K562 (cell line): ENCODE measurements at regions not wholly inside any gene's neighbourhood (a gene's known extent, or its start where the extent isn't known, plus 50 kb on each side); places are given as distances from the start of the nearest gene placed in this dataset.

Source experiments
- ATAC-seq: fragments of 200-7000 bp; cut with Tn5 transposase; 3 replicates; pipeline ENCODE4 v1.9.1; 2020; ENCODE audit warnings: moderate library complexity
- BruUV-seq: library from RNA; stranded (reverse); fragments of 400-500 nt; replicated peaks from 2 replicates; lab custom pipeline; 2021; lab: Mats Ljungman, UMichigan
- CTCF ChIA-PET: fragments of 300-600 bp; formaldehyde crosslinking; extraction: SDS; loops from one replicate; lab custom pipeline; 2021; ENCODE audit warnings: low intra/inter-chr PET ratio; lab: Yijun Ruan, JAX
- POLR2A ChIA-PET: fragments of 300-600, 350-650 bp; sonication (Branson Sonifier 250); formaldehyde crosslinking; extraction: SDS; loops from one replicate; lab custom pipeline; 2021; ENCODE audit warnings: antibody characterized with exemption, inconsistent platforms; lab: Yijun Ruan, JAX
- DNase-seq, 4 experiments: peaks; one replicate each; pipeline versions ENCODE4 v3.0.0 to v3.0.0-alpha.2; 2011 to 2018; ENCODE audit warnings: low spot score in 3 of 4, mixed read lengths in 3 of 4; ENCODE audit errors: extremely low read depth in 1 of 4
- FAIRE-seq: peaks from 2 replicates; lab custom pipeline; 2011; peaks lifted over from hg19 to GRCh38; lab: Jason Lieb, UNC
- H2AFZ ChIP-seq: 2 replicates; pipeline ENCODE4 v1.6.0; 2011; ENCODE audit warnings: low read depth, low read length, control low read depth, inconsistent platforms
- H3K27ac ChIP-seq: fragments of 200-600 bp; 3 replicates; pipeline ENCODE4 v1.8.0; 2011; ENCODE audit warnings: low read depth, mild to moderate bottlenecking, control low read depth, inconsistent platforms, low read length, moderate library complexity, mixed read lengths; ENCODE audit errors: extremely low read depth
- H3K27me3 ChIP-seq, 2 experiments: fragments of 300-600 bp in 1 of 2; 2 replicates in 1 of 2; 3 replicates in 1 of 2; pipeline versions ENCODE4 v1.6.0 to v1.8.0; 2011; ENCODE audit warnings: inconsistent platforms in 2 of 2, low read length in 2 of 2, mild to moderate bottlenecking in 1 of 2, mixed read lengths in 1 of 2, moderate library complexity in 1 of 2; ENCODE audit not compliant: control insufficient read depth in 2 of 2, insufficient read depth in 2 of 2
- H3K36me3 ChIP-seq: fragments of 300-600 bp; 3 replicates; pipeline ENCODE4 v1.8.0; 2011; ENCODE audit warnings: mild to moderate bottlenecking, low read length, inconsistent platforms; ENCODE audit not compliant: control insufficient read depth, insufficient read depth
- H3K4me1 ChIP-seq, 2 experiments: fragments of 200-600 bp in 1 of 2; replicated peaks in 1 of 2; 2 replicates in 1 of 2; 3 replicates in 1 of 2; pipeline versions ENCODE4 v1.5.1 to v1.8.0; 2011; ENCODE audit warnings: inconsistent platforms in 2 of 2, low read length in 2 of 2, mild to moderate bottlenecking in 1 of 2, mixed read lengths in 1 of 2, moderate library complexity in 1 of 2; ENCODE audit not compliant: control insufficient read depth in 2 of 2, insufficient read depth in 2 of 2
- H3K4me2 ChIP-seq: 2 replicates; pipeline ENCODE4 v1.6.1; 2011; ENCODE audit warnings: low read length, control low read depth, inconsistent platforms, mixed read lengths; ENCODE audit not compliant: insufficient read depth
- H3K4me3 ChIP-seq: fragments of 200-600 bp; sonication (generic), shearing (Covaris generic); 2 replicates; pipeline ENCODE4 v1.5.1; 2016; ENCODE audit warnings: control low read depth, inconsistent platforms
- H3K79me2 ChIP-seq: fragments of 200-600 bp; 3 replicates; pipeline ENCODE4 v1.8.0; 2011; ENCODE audit warnings: low read length, inconsistent platforms; ENCODE audit not compliant: control insufficient read depth, insufficient read depth
- H3K9ac ChIP-seq, 2 experiments: 2 replicates each; pipeline versions ENCODE4 v1.6.0 to v1.6.1; 2011; ENCODE audit warnings: low read depth in 2 of 2, low read length in 2 of 2, control low read depth in 1 of 2, inconsistent platforms in 1 of 2, mild to moderate bottlenecking in 1 of 2, mixed read lengths in 1 of 2; ENCODE audit not compliant: insufficient read depth in 1 of 2
- H3K9me1 ChIP-seq: one replicate; pipeline ENCODE4 v1.6.0; 2011; ENCODE audit warnings: inconsistent platforms, mild to moderate bottlenecking, low read length, moderate library complexity; ENCODE audit not compliant: control insufficient read depth, insufficient read depth
- H3K9me3 ChIP-seq: replicated peaks from 2 replicates; pipeline ENCODE4 v1.5.1; 2011; ENCODE audit warnings: low read depth, low read length, inconsistent platforms; ENCODE audit not compliant: control insufficient read depth, insufficient read depth
- H4K20me1 ChIP-seq: replicated peaks from 2 replicates; pipeline ENCODE4 v1.6.1; 2011; ENCODE audit warnings: low read length, inconsistent platforms, mixed read lengths; ENCODE audit not compliant: control insufficient read depth, insufficient read depth
- CBX1 ChIP-seq: sonication (generic); IDR thresholded peaks from 2 replicates; pipeline ENCODE4 v1.6.1; 2016; ENCODE audit warnings: antibody characterized with exemption, low read depth, mild to moderate bottlenecking
- FOSL1 ChIP-seq: fragments of 200-800 bp; sonication (Bioruptor generic); conservative IDR thresholded peaks from 2 replicates; pipeline ENCODE4 v1.6.1; 2016; ENCODE audit warnings: missing genetic modification characterization, missing compliant biosample characterization
- ILK ChIP-seq: fragments of 450-650 bp; IDR thresholded peaks from 2 replicates; pipeline ENCODE4 v1.6.1; 2016; ENCODE audit warnings: missing genetic modification characterization, low read depth, mild to moderate bottlenecking, missing compliant biosample characterization, moderate library complexity, borderline replicate concordance
- PHB2 ChIP-seq: fragments of 450-650 bp; IDR thresholded peaks from 2 replicates; pipeline ENCODE4 v1.6.1; 2017; ENCODE audit warnings: low read depth
- SMARCE1 ChIP-seq: fragments of 450-650 bp; IDR thresholded peaks from 2 replicates; pipeline ENCODE4 v1.7.1; 2016; ENCODE audit warnings: mild to moderate bottlenecking
- SMC3 ChIP-seq: conservative IDR thresholded peaks from 2 replicates; pipeline ENCODE4 v1.6.1; 2011; ENCODE audit warnings: low read depth, low read length, improper control_type of control experiment; ENCODE audit not compliant: insufficient read depth
- SP2 ChIP-seq: IDR thresholded peaks from 2 replicates; pipeline ENCODE4 v1.6.1; 2011; ENCODE audit warnings: mild to moderate bottlenecking, low read depth, low read length, moderate library complexity; ENCODE audit not compliant: poor library complexity, severe bottlenecking; ENCODE audit errors: extremely low read depth
- ZBTB1 ChIP-seq: sonication (generic); formaldehyde crosslinking; IDR thresholded peaks from 2 replicates; pipeline ENCODE4 v1.8.1; 2023; ENCODE audit warnings: missing genetic modification reagents, low read depth, mild to moderate bottlenecking, borderline replicate concordance
- ZNF407 ChIP-seq: fragments of 450-650 bp; IDR thresholded peaks from 2 replicates; pipeline ENCODE4 v1.6.1; 2016; ENCODE audit warnings: low read depth
- WGBS: fragments of 100-300 bp; shearing (Covaris generic); methylation state at CpG from one replicate; pipeline ENCODE4 v1.1.6; 2016; ENCODE audit warnings: low coverage, mixed read lengths; ENCODE audit not compliant: insufficient coverage; ENCODE audit errors: missing lambda C conversion rate; 5-methylcytosine and 5-hydroxymethylcytosine counted together
- in situ Hi-C: fragments of 300-500 bp; cut with MboI; formaldehyde crosslinking; loops from 4 replicates; pipeline ENCODE4 v1.15.0; 2018; ENCODE audit warnings: inconsistent platforms, mixed read lengths
- intact Hi-C: fragments of 100-400 bp; cut with micrococcal nuclease; formaldehyde crosslinking; loops from 2 replicates; pipeline ENCODE4 v1.14.2; 2022
- TF ChIP-seq, protein P1 (sequence below): fragments of 450-650 bp; formaldehyde crosslinking; IDR thresholded peaks from 2 replicates; pipeline ENCODE4 v1.4.0; 2022; ENCODE audit warnings: mild to moderate bottlenecking, moderate library complexity
- TF ChIP-seq, protein P2 (sequence below): fragments of 200-800 bp; sonication (Bioruptor generic); IDR thresholded peaks from 2 replicates; pipeline ENCODE4 v1.6.1; 2017; ENCODE audit warnings: missing genetic modification characterization, missing compliant biosample characterization

- TF ChIP-seq SP2, result no peak
- TF ChIP-seq, all 486 proteins: peak for 0
Observed at GRCh38 chr3:10609134-10609533, 103.7 kb upstream of the ATP2B2 start (continued).

DNA sequence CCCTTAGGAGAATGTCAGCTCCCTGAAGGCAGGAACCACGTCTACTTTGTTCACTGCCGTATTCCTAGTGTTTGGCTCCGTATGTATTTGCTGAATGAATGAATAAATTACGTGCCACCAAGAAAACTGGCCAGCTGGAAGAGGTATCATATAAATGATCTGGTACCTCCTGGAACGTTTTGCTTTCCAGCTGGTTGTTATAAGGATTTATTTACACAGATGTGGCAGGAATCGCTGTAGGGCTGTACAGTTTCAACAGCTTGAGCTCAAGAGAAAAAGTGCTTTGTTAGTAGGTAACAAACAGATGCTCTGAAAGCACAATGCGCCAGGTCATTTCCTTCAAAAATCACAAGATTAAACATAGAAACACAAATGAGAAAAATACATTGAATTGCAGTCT is 108.8 kb upstream of the ATP2B2 start:
- Histone ChIP-seq H3K79me2 (no peaks in the 10 kb centered on the region), H3K27ac (no peak overlapping the region), H3K4me3 (no peak overlapping the region), H3K4me2 (no peak overlapping the region), H3K9me3 (no peaks in the 10 kb centered on the region), H3K9me1 (no peaks in the 10 kb centered on the region), H3K36me3 (no peaks in the 10 kb centered on the region), H2AFZ (no peak overlapping the region), H3K4me1 (no peaks in the 10 kb centered on the region), H4K20me1 (no peaks in the 10 kb centered on the region; the same call in 1 of the 2 replicates), H3K27me3 (peaks cover 0 to 19% of the 10 kb centered on the region in 2 experiments; a peak in 3 of 5 replicates), H3K9ac (no peak overlapping the region)
- ChIA-PET POLR2A (interaction anchor here (0.7 to 1.0 kb wide), 3 partner anchors 8 to 948 kb away, joined by 3 to 4 read pairs (median 4); no protein-coding TSS in a partner anchor), CTCF (no interaction called here)
- intact Hi-C loops (no loop called here), in situ Hi-C loops (no loop called here)
- no peak for DNase-seq
- no peak for ATAC-seq
- WGBS, result 0% methylated on average over 7 of the region's 7 CpGs
- FAIRE-seq, result no peak
- TF ChIP-seq, protein P1, sequence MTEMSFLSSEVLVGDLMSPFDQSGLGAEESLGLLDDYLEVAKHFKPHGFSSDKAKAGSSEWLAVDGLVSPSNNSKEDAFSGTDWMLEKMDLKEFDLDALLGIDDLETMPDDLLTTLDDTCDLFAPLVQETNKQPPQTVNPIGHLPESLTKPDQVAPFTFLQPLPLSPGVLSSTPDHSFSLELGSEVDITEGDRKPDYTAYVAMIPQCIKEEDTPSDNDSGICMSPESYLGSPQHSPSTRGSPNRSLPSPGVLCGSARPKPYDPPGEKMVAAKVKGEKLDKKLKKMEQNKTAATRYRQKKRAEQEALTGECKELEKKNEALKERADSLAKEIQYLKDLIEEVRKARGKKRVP (CRISPR knock-in tag), result no peak
- TF ChIP-seq, protein P2, sequence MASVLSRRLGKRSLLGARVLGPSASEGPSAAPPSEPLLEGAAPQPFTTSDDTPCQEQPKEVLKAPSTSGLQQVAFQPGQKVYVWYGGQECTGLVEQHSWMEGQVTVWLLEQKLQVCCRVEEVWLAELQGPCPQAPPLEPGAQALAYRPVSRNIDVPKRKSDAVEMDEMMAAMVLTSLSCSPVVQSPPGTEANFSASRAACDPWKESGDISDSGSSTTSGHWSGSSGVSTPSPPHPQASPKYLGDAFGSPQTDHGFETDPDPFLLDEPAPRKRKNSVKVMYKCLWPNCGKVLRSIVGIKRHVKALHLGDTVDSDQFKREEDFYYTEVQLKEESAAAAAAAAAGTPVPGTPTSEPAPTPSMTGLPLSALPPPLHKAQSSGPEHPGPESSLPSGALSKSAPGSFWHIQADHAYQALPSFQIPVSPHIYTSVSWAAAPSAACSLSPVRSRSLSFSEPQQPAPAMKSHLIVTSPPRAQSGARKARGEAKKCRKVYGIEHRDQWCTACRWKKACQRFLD (CRISPR knock-in tag), result no peak
- no peak for TF ChIP-seq PHB2
- no peak for TF ChIP-seq FOSL1 (tag)
- no peak for TF ChIP-seq SMARCE1
- TF ChIP-seq ILK, result no peak
- no peak for TF ChIP-seq ZNF407
- TF ChIP-seq SMC3, result no peak
- no peak for TF ChIP-seq CBX1
- no peak for TF ChIP-seq ZBTB1 (CRISPR knock-in tag)
- no TSS peak for BruUV-seq
